Suprapubic skin (tissue), 4 donors: ENCODE measurements at regions not wholly inside any gene's neighbourhood (a gene's known extent, or its start where the extent isn't known, plus 50 kb on each side); places are given as distances from the start of the nearest gene placed in this dataset.
A peak's percentile ranks its signal among the peaks of the same experiment; 100 is the strongest.

ENCODE experiments used
- DNase-seq, 2 donors: peaks; one replicate each; pipeline ENCODE4 v3.0.0-alpha.2; 2019; ENCODE audit warnings: low spot score in 2 of 2
- H3K27ac ChIP-seq: fragments of 200-600 bp; sonication (generic); one replicate; pipeline ENCODE4 v1.5.1; 2019
- H3K27me3 ChIP-seq: fragments of 200-600 bp; sonication (generic); one replicate; pipeline ENCODE4 v1.5.1; 2019
- H3K36me3 ChIP-seq: fragments of 200-600 bp; sonication (generic); one replicate; pipeline ENCODE4 v1.5.1; 2019
- H3K4me1 ChIP-seq: fragments of 200-600 bp; sonication (generic); one replicate; pipeline ENCODE4 v1.5.1; 2019
- H3K4me3 ChIP-seq: fragments of 200-600 bp; sonication (generic); one replicate; pipeline ENCODE4 v1.5.1; 2019; ENCODE audit warnings: mild to moderate bottlenecking
- H3K9me3 ChIP-seq: fragments of 200-600 bp; sonication (generic); one replicate; pipeline ENCODE4 v1.5.1; 2019
- CTCF ChIP-seq, 2 donors: fragments of 200-600 bp in 1 of 2; fragments of 450-650 bp in 1 of 2; sonication (generic) in 1 of 2; IDR thresholded peaks; one replicate each; pipeline ENCODE4 v1.5.1; 2016 to 2019; ENCODE audit warnings: antibody characterized with exemption in 2 of 2, mild to moderate bottlenecking in 1 of 2, moderate library complexity in 1 of 2
- EP300 ChIP-seq: sonication (generic); formaldehyde crosslinking; IDR thresholded peaks from one replicate; pipeline ENCODE4 v1.6.1; 2017; ENCODE audit warnings: antibody characterized with exemption
- POLR2A ChIP-seq, 2 donors: fragments of 450-650 bp; IDR thresholded peaks; one replicate each; pipeline ENCODE4 v1.6.1; 2017; ENCODE audit warnings: antibody characterized with exemption in 2 of 2, mild to moderate bottlenecking in 2 of 2, moderate library complexity in 2 of 2
- POLR2AphosphoS5 ChIP-seq, 3 donors: sonication (generic); formaldehyde crosslinking; IDR thresholded peaks; one replicate each; pipeline ENCODE4 v1.6.1; 2017; ENCODE audit warnings: antibody characterized with exemption in 3 of 3
- WGBS: methylation state at CpG from one replicate; pipeline ENCODE4 v1.1.5; 2018; 5-methylcytosine and 5-hydroxymethylcytosine counted together

GRCh38 chr20:23190557-23190956 is 104.4 kb upstream of the CD93 start:
- no peaks in the 10 kb centered on the region for H3K9me3 ChIP-seq
- no peak overlapping the region for H3K27ac ChIP-seq
- no peak overlapping the region for H3K4me3 ChIP-seq
- WGBS, result 68% methylated on average over 2 of the region's 3 CpGs
- no peaks in the 10 kb centered on the region for H3K36me3 ChIP-seq
- no peak for DNase-seq
- H3K27me3 ChIP-seq, result no peaks in the 10 kb centered on the region
- H3K4me1 ChIP-seq, result peaks cover 21% of the 10 kb centered on the region
- TF ChIP-seq EP300, result no peak
- no peak for TF ChIP-seq POLR2AphosphoS5 (IDR thresholded peaks at IDR 0.05)
- no peak for TF ChIP-seq CTCF (IDR thresholded peaks at IDR 0.05)
- no peak for TF ChIP-seq POLR2A (IDR thresholded peaks at IDR 0.05)

GRCh38 chr20:23189854-23190253 is 103.7 kb upstream of the CD93 start:
- H3K36me3 ChIP-seq, result no peaks in the 10 kb centered on the region
- no peaks in the 10 kb centered on the region for H3K27me3 ChIP-seq
- no peak for DNase-seq
- TF ChIP-seq CTCF (IDR thresholded peaks at IDR 0.05) (no peak), POLR2A (IDR thresholded peaks at IDR 0.05) (no peak), EP300 (no peak), POLR2AphosphoS5 (IDR thresholded peaks at IDR 0.05) (no peak)
- WGBS, result 73% methylated on average over 9 of the region's 9 CpGs
- H3K4me3 ChIP-seq, result peak overlapping the region; percentile 35
- H3K4me1 ChIP-seq, result peaks cover 21% of the 10 kb centered on the region
- no peak overlapping the region for H3K27ac ChIP-seq
- H3K9me3 ChIP-seq, result no peaks in the 10 kb centered on the region

- DNase-seq, result no peak
- H3K27me3 ChIP-seq, result no peaks in the 10 kb centered on the region
- no peak for TF ChIP-seq CTCF (IDR thresholded peaks at IDR 0.05)
- TF ChIP-seq POLR2A (IDR thresholded peaks at IDR 0.05), result no peak
- TF ChIP-seq EP300, result no peak
- TF ChIP-seq POLR2AphosphoS5 (IDR thresholded peaks at IDR 0.05), result no peak
- no peaks in the 10 kb centered on the region for H3K36me3 ChIP-seq
- 77% methylated on average over 11 of the region's 11 CpGs for WGBS
- peak overlapping the region; percentile 61 for H3K27ac ChIP-seq
- peaks cover 18% of the 10 kb centered on the region for H3K4me1 ChIP-seq
- no peaks in the 10 kb centered on the region for H3K9me3 ChIP-seq
- H3K4me3 ChIP-seq, result peak overlapping the region; percentile 35
Observed at GRCh38 chr20:23189341-23189740, 103.2 kb upstream of the CD93 start.

- no peak for TF ChIP-seq CTCF (IDR thresholded peaks at IDR 0.05)
- no peak for TF ChIP-seq POLR2A (IDR thresholded peaks at IDR 0.05)
- Histone ChIP-seq H3K27ac (peak overlapping the region; percentile 61), H3K36me3 (no peaks in the 10 kb centered on the region), H3K4me3 (peak overlapping the region; percentile 35), H3K4me1 (peaks cover 12% of the 10 kb centered on the region), H3K9me3 (no peaks in the 10 kb centered on the region), H3K27me3 (no peaks in the 10 kb centered on the region)
- WGBS, result 82% methylated on average over 3 of the region's 3 CpGs
- no peak for DNase-seq
Observed at GRCh38 chr20:23188377-23189169, 102.4 kb upstream of the CD93 start.

- Histone ChIP-seq H3K9me3 (no peaks in the 10 kb centered on the region), H3K27me3 (no peaks in the 10 kb centered on the region), H3K36me3 (no peaks in the 10 kb centered on the region), H3K4me1 (peaks cover 4% of the 10 kb centered on the region), H3K27ac (peak overlapping the region; percentile 61), H3K4me3 (peak overlapping the region; percentile 35)
- DNase-seq, result no peak
- 35% methylated on average over 7 of the region's 7 CpGs for WGBS
- TF ChIP-seq POLR2AphosphoS5 (IDR thresholded peaks at IDR 0.05) (no peak), CTCF (IDR thresholded peaks at IDR 0.05) (no peak), POLR2A (IDR thresholded peaks at IDR 0.05) (no peak), EP300 (no peak)
Observed at GRCh38 chr20:23187751-23188150, 101.6 kb upstream of the CD93 start.
